ENCODE measurements at regions not wholly inside any gene's neighbourhood (a gene's known extent, or its start where the extent isn't known, plus 50 kb on each side); places are given as distances from the start of the nearest gene placed in this dataset.
"Not testable (repeated sequence)": the region's sequence is repeated elsewhere in the genome, so short reads cannot be mapped to it uniquely, and the experiment has no call there.

DNA sequence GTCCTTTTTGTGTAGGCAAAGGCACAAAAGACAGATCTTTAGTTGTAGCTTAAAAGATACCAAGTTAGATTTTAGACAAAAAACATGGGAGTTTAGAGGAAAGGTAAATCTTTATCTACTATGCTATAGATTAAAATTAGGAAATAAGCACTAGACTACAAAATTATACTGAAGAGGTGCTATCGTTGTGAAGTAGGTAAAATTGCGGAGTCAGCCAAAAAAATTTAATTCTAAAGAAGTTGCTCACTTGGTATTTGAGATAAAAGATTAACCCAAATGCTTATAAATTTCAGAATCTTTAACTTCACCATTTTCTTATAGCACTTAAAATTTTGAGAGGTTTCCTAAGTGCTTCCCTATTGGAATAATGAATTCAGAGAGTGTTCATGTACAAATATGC, 604.1 kb downstream of the GRXCR1 start:
- Mint-ChIP-seq H3K4me3 (no peak overlapping the region), H3K27ac (no peak overlapping the region), H3K27me3 (ENCODE audit: insufficient read depth) (no peaks in the 10 kb centered on the region), H3K36me3 (ENCODE audit: low read depth) (no peaks in the 10 kb centered on the region), H3K9me3 (peaks cover 15% of the 10 kb centered on the region), H3K4me1 (ENCODE audit: low read depth) (no peaks in the 10 kb centered on the region)
- DNase-seq: no peak
- TF ChIP-seq, protein P1, sequence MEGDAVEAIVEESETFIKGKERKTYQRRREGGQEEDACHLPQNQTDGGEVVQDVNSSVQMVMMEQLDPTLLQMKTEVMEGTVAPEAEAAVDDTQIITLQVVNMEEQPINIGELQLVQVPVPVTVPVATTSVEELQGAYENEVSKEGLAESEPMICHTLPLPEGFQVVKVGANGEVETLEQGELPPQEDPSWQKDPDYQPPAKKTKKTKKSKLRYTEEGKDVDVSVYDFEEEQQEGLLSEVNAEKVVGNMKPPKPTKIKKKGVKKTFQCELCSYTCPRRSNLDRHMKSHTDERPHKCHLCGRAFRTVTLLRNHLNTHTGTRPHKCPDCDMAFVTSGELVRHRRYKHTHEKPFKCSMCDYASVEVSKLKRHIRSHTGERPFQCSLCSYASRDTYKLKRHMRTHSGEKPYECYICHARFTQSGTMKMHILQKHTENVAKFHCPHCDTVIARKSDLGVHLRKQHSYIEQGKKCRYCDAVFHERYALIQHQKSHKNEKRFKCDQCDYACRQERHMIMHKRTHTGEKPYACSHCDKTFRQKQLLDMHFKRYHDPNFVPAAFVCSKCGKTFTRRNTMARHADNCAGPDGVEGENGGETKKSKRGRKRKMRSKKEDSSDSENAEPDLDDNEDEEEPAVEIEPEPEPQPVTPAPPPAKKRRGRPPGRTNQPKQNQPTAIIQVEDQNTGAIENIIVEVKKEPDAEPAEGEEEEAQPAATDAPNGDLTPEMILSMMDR (IDR thresholded peaks at IDR 0.05): no peak

DNA sequence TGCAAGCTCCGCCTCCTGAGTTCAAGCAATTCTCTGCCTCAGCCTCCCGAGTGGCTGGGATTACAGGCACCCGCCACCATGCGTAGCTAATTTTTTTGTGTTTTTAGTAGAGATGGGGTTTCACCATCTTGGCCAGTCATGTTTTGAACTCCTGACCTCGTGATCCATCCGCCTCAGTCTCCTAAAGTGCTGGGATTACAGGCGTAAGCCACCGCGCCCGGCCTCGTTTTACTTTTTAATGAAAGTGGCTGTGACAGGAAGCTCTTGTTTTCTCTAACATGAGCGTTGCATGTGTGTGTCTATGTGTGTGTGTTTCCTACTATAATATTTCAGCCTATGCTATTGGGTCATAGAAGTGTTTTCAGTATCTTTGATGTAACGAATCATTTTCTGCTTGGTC, 613.3 kb downstream of the GRXCR1 start:
- not testable (repeated sequence) for H3K36me3 Mint-ChIP-seq (ENCODE audit: low read depth); DNase-seq; H3K4me3 Mint-ChIP-seq; H3K27ac Mint-ChIP-seq; H3K27me3 Mint-ChIP-seq (ENCODE audit: insufficient read depth); H3K4me1 Mint-ChIP-seq (ENCODE audit: low read depth)
- H3K9me3 Mint-ChIP-seq: peaks cover 29% of the 10 kb centered on the region

DNA sequence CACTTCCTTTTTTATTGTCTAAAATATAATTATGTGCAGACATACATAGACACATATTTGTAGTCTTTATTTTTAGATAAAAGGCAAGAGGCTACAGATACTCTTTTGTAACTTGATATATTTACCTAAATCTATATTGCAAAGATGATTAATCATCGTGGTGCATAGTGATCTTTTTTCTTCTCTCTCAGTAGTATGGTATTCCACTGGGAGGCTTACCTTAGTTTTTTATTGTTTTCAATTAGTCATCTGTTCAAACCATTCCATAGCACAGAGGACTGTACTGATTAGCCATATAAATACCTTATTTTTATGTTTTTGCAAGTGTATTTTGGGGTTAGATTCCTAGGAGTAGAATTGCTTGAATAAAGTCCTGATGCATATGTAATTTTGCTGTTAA, 619.7 kb downstream of the GRXCR1 start:
- H3K9me3 Mint-ChIP-seq: peaks cover 45% of the 10 kb centered on the region
- no peak overlapping the region for H3K27ac Mint-ChIP-seq
- no peaks in the 10 kb centered on the region for H3K4me1 Mint-ChIP-seq (ENCODE audit: low read depth)
- no peaks in the 10 kb centered on the region for H3K36me3 Mint-ChIP-seq (ENCODE audit: low read depth)
- no peaks in the 10 kb centered on the region for H3K27me3 Mint-ChIP-seq (ENCODE audit: insufficient read depth)
- H3K4me3 Mint-ChIP-seq: no peak overlapping the region
- TF ChIP-seq, protein P1 (IDR thresholded peaks at IDR 0.05): no peak
- no peak for DNase-seq

DNA sequence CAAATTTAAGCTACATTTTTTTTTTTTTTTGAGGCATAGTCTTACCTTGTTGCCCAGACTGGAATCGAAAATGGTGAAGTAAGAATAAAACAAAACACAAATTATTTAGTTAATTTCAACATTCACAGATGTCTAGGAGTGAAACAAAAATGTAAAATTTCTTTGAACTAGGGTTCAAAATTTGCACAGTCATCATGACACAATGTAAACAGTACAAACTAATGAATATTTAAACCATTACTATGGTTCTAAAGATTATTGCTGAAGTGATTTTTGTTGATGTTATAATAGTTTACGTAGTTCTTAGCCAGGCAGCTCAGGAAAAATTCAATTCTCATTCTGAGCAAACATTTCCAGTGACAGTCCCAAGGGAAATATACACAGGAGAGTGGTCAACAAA, 633.1 kb downstream of the GRXCR1 start:
- peaks cover 23% of the 10 kb centered on the region for H3K9me3 Mint-ChIP-seq
- no peaks in the 10 kb centered on the region for H3K4me1 Mint-ChIP-seq (ENCODE audit: low read depth)
- H3K27ac Mint-ChIP-seq: no peak overlapping the region
- DNase-seq: no peak
- TF ChIP-seq, protein P1 (IDR thresholded peaks at IDR 0.05): no peak
- H3K36me3 Mint-ChIP-seq (ENCODE audit: low read depth): no peaks in the 10 kb centered on the region
- no peaks in the 10 kb centered on the region for H3K27me3 Mint-ChIP-seq (ENCODE audit: insufficient read depth)
- no peak overlapping the region for H3K4me3 Mint-ChIP-seq

DNA sequence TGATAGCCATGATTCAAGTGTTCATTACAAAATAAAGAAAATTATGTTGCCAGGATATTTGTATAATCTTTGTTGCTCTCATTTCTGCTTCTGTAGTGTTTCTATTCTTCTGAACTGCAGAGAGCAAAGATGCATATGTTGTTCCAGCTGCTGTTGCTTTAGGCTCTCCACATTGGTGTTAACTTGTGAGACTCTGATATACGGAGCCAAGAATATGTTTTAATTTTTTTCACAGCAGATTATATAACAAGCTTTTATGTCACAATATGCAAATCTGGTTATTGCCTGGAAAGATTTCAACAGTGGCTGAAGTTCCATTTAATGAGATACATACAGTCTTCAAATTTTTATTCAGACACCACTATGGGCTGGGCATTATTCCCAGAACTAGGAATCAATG, 655.0 kb downstream of the GRXCR1 start:
- Mint-ChIP-seq H3K4me3 (no peak overlapping the region), H3K36me3 (ENCODE audit: low read depth) (no peaks in the 10 kb centered on the region), H3K27ac (no peak overlapping the region), H3K27me3 (ENCODE audit: insufficient read depth) (no peaks in the 10 kb centered on the region), H3K4me1 (ENCODE audit: low read depth) (no peaks in the 10 kb centered on the region), H3K9me3 (peaks cover 27% of the 10 kb centered on the region)
- TF ChIP-seq, protein P1 (IDR thresholded peaks at IDR 0.05): no peak
- no peak for DNase-seq

DNA sequence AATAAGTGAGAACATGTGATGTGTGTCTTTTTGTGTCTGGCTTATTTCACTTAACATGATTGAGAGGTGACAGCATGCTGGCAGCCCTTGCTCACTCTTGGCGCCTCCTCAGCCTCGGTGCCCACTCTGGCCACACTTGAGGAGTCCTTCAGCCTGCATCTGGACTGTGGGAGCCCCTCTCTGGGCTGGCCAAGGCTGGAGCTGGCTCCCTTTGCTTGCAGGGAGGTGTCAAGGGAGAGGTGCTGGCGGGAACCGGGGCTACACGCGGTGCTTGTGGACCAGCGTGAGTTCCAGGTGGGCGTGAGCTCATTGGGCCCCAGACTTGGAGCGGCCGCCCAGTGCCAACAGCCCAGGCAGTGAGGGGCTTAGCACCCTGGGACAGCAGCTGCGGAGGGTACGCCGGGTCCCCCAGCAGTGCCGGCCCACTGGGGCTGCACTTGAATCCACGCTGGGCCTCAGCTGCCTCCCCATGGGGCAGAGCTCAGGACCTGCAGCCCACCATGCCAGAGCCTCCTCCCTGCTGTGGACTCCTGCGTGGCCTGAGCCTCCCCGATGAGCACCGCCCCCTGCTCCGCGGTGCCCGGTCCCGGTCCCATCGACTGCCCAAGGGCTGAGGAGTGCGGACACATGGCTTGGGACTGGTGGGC, 658.6 kb downstream of the GRXCR1 start:
- Mint-ChIP-seq H3K4me1 (ENCODE audit: low read depth) (no peaks in the 10 kb centered on the region), H3K36me3 (ENCODE audit: low read depth) (no peaks in the 10 kb centered on the region), H3K27me3 (ENCODE audit: insufficient read depth) (no peaks in the 10 kb centered on the region), H3K4me3 (no peak overlapping the region), H3K27ac (no peak overlapping the region), H3K9me3 (peaks cover 59% of the 10 kb centered on the region)
- DNase-seq: no peak
- TF ChIP-seq, protein P1 (IDR thresholded peaks at IDR 0.05): no peak

Data from HFFc6 (cell line).